ENCODE measurements at regions not wholly inside any gene's neighbourhood (a gene's known extent, or its start where the extent isn't known, plus 50 kb on each side); places are given as distances from the start of the nearest gene placed in this dataset.
"Not testable (repeated sequence)": the region's sequence is repeated elsewhere in the genome, so short reads cannot be mapped to it uniquely, and the experiment has no call there.

- DNase-seq (ENCODE audit: missing footprints) (no peak), ATAC-seq (no peak)
- intact Hi-C loops (cut with DNase I) = no loop called here
Observed at GRCh38 chr20:56720620-56721213, 91.6 kb downstream of the TFAP2C start.

- peak; percentile 44 for ATAC-seq
- no peak for DNase-seq (ENCODE audit: missing footprints)
- intact Hi-C loops (cut with DNase I) = no loop called here
Observed at GRCh38 chr20:56722042-56722441, 92.9 kb downstream of the TFAP2C start.

- intact Hi-C loops (cut with DNase I) = no loop called here
- no peak for ATAC-seq
- DNase-seq (ENCODE audit: missing footprints) = no peak
Observed at GRCh38 chr20:56723331-56723730, 94.2 kb downstream of the TFAP2C start.

GRCh38 chr20:56724241-56724757, 95.2 kb downstream of the TFAP2C start:
- ATAC-seq (no peak), DNase-seq (ENCODE audit: missing footprints) (no peak)
- intact Hi-C loops (cut with DNase I) = no loop called here

GRCh38 chr20:56730003-56730402, 100.9 kb downstream of the TFAP2C start:
- intact Hi-C loops (cut with DNase I) = no loop called here
- DNase-seq (ENCODE audit: missing footprints) = no peak

GRCh38 chr20:56730996-56731395, 101.9 kb downstream of the TFAP2C start:
- intact Hi-C loops (cut with DNase I) = no loop called here
- DNase-seq (ENCODE audit: missing footprints) = no peak
- no peak for ATAC-seq

More at GRCh38 chr20:56730003-56730402, 100.9 kb downstream of the TFAP2C start:
- no peak for ATAC-seq

- intact Hi-C loops (cut with DNase I) = no loop called here
- no peak for DNase-seq (ENCODE audit: missing footprints)
- no peak for ATAC-seq
Observed at GRCh38 chr20:56731476-56731875, 102.4 kb downstream of the TFAP2C start.

- intact Hi-C loops (cut with DNase I) = no loop called here
- ATAC-seq (no peak), DNase-seq (ENCODE audit: missing footprints) (no peak)
Observed at GRCh38 chr20:56733967-56734366, 104.9 kb downstream of the TFAP2C start.

- ATAC-seq (no peak), DNase-seq (ENCODE audit: missing footprints) (no peak)
- intact Hi-C loops (cut with DNase I) = no loop called here
Observed at GRCh38 chr20:56735084-56735642, 106.1 kb downstream of the TFAP2C start.

GRCh38 chr20:56736285-56736857, 107.3 kb downstream of the TFAP2C start:
- DNase-seq (ENCODE audit: missing footprints) (no peak), ATAC-seq (no peak)
- intact Hi-C loops (cut with DNase I) = no loop called here

GRCh38 chr20:56744325-56744821, 115.3 kb downstream of the TFAP2C start:
- DNase-seq (ENCODE audit: missing footprints); ATAC-seq; intact Hi-C loops (cut with DNase I): not testable (repeated sequence)

GRCh38 chr20:56748476-56749377, 119.6 kb downstream of the TFAP2C start:
- no peak for ATAC-seq
- DNase-seq (ENCODE audit: missing footprints) = no peak
- intact Hi-C loops (cut with DNase I) = no loop called here

GRCh38 chr20:56750430-56750829, 121.3 kb downstream of the TFAP2C start:
- ATAC-seq (no peak), DNase-seq (ENCODE audit: missing footprints) (no peak)
- intact Hi-C loops (cut with DNase I) = no loop called here

- intact Hi-C loops (cut with DNase I) = no loop called here
- no peak for ATAC-seq
- DNase-seq (ENCODE audit: missing footprints) = no peak
Observed at GRCh38 chr20:56752274-56752673, 123.2 kb downstream of the TFAP2C start.

GRCh38 chr20:56755201-56755600, 126.1 kb downstream of the TFAP2C start:
- intact Hi-C loops (cut with DNase I) = no loop called here
- ATAC-seq (no peak), DNase-seq (ENCODE audit: missing footprints) (no peak)

- DNase-seq (ENCODE audit: missing footprints); intact Hi-C loops (cut with DNase I); ATAC-seq: not testable (repeated sequence)
Observed at GRCh38 chr20:56756658-56757057, 127.6 kb downstream of the TFAP2C start.

GRCh38 chr20:56758706-56759105, 129.6 kb downstream of the TFAP2C start:
- ATAC-seq (no peak), DNase-seq (ENCODE audit: missing footprints) (no peak)
- intact Hi-C loops (cut with DNase I) = no loop called here

GRCh38 chr20:56759741-56760278, 130.7 kb downstream of the TFAP2C start:
- ATAC-seq = no peak
- intact Hi-C loops (cut with DNase I) = no loop called here
- DNase-seq (ENCODE audit: missing footprints) = no peak

GRCh38 chr20:56760610-56761009, 131.5 kb downstream of the TFAP2C start:
- DNase-seq (ENCODE audit: missing footprints) (no peak), ATAC-seq (no peak)
- intact Hi-C loops (cut with DNase I) = no loop called here
